ENCODE measurements at regions not wholly inside any gene's neighbourhood (a gene's known extent, or its start where the extent isn't known, plus 50 kb on each side); places are given as distances from the start of the nearest gene placed in this dataset.

- H4K20me1 ChIP-seq (ENCODE audit: insufficient read depth): no peaks in the 10 kb centered on the region
- H3K27me3 ChIP-seq (ENCODE audit: insufficient read depth, low read depth, low read length): no peaks in the 10 kb centered on the region
- no peak overlapping the region for H3K4me3 ChIP-seq (ENCODE audit: low read length)
- no peak overlapping the region for H3K27ac ChIP-seq (ENCODE audit: low read length)
- H3K9ac ChIP-seq (ENCODE audit: low read length): no peak overlapping the region
- TF ChIP-seq CTCF (IDR thresholded peaks at IDR 0.05; ENCODE audit: poor library complexity, severe bottlenecking): no peak
- TF ChIP-seq POLR2AphosphoS5 (IDR thresholded peaks at IDR 0.05): no peak
- TF ChIP-seq EZH2 (IDR thresholded peaks at IDR 0.05; ENCODE audit: borderline replicate concordance, insufficient read depth, low read length, poor library complexity, severe bottlenecking): no peak
- no peak for TF ChIP-seq EP300 (conservative IDR thresholded peaks at IDR 0.05; ENCODE audit: poor library complexity, severe bottlenecking)
- no peak for TF ChIP-seq REST (IDR thresholded peaks at IDR 0.05; ENCODE audit: borderline replicate concordance)
- no peak for TF ChIP-seq RAD21 (conservative IDR thresholded peaks at IDR 0.05)
- no peaks in the 10 kb centered on the region for H3K79me2 ChIP-seq (replicated peaks; ENCODE audit: insufficient read depth, low read length)
- no peaks in the 10 kb centered on the region for H3F3A ChIP-seq (ENCODE audit: insufficient read depth, low read length, poor library complexity, severe bottlenecking)
- no peak overlapping the region for H2AFZ ChIP-seq (ENCODE audit: low read depth, low read length)
- no peaks in the 10 kb centered on the region for H3K9me2 ChIP-seq (ENCODE audit: insufficient read depth, low read length)
- H3K9me3 ChIP-seq (ENCODE audit: low read length): no peaks in the 10 kb centered on the region
- H3K36me3 ChIP-seq (ENCODE audit: insufficient read depth, low read length): no peaks in the 10 kb centered on the region
- no peak overlapping the region for H3K4me2 ChIP-seq (ENCODE audit: low read length)
Observed at GRCh38 chr14:85479771-85480170, 50.2 kb upstream of the FLRT2 start.

Small RNA genes in the stretch of these regions (small RNA-seq; reads per million reads assigned to genes)
- 0 reads per million in 3 experiments for gene AL161713.1
- gene AL163642.1: 0 reads per million in 3 experiments
- 0 reads per million in 3 experiments for gene RF00017
- gene RNU6-976P: 0 reads per million in 3 experiments
- 0 to 0.97 (median 0.03) reads per million in 3 experiments for gene RNU6ATAC28P
- 0 reads per million in 3 experiments for gene RNU7-51P
